ENCODE measurements at regions not wholly inside any gene's neighbourhood (a gene's known extent, or its start where the extent isn't known, plus 50 kb on each side); places are given as distances from the start of the nearest gene placed in this dataset.

DNA sequence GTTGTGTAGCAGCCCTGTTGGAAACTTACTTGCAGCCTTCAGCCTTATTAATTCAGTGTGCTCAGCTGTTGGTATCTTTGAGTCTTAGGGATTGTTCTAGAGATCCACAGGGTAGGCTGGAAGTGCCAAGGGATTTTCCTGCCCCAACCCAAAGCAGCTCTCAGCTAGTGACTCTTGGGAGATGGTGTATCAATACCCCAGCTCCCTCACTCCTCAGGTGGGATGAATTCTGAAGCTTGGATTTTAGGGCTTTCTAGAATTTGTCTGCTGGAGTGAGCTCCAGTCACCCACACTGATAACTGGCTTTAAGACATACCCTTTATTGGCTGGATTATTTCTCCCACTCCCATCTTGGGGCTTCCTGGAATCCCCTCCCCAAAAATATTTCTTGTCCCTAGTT is 493.0 kb downstream of the MN1 start:
- TF ChIP-seq POLR2A (IDR thresholded peaks at IDR 0.05): no peak
- TF ChIP-seq, protein P1, sequence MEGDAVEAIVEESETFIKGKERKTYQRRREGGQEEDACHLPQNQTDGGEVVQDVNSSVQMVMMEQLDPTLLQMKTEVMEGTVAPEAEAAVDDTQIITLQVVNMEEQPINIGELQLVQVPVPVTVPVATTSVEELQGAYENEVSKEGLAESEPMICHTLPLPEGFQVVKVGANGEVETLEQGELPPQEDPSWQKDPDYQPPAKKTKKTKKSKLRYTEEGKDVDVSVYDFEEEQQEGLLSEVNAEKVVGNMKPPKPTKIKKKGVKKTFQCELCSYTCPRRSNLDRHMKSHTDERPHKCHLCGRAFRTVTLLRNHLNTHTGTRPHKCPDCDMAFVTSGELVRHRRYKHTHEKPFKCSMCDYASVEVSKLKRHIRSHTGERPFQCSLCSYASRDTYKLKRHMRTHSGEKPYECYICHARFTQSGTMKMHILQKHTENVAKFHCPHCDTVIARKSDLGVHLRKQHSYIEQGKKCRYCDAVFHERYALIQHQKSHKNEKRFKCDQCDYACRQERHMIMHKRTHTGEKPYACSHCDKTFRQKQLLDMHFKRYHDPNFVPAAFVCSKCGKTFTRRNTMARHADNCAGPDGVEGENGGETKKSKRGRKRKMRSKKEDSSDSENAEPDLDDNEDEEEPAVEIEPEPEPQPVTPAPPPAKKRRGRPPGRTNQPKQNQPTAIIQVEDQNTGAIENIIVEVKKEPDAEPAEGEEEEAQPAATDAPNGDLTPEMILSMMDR (IDR thresholded peaks at IDR 0.05 in 4 of 5, conservative IDR thresholded peaks at IDR 0.05 in 1 of 5): no peak

Data from gastrocnemius medialis (tissue), 4 donors.